WTC11 (cell line): ENCODE measurements at regions not wholly inside any gene's neighbourhood (a gene's known extent, or its start where the extent isn't known, plus 50 kb on each side); places are given as distances from the start of the nearest gene placed in this dataset.

Source experiments
- ATAC-seq: fragments of 200-7000 bp; cut with Tn5 transposase; 2 replicates; pipeline ENCODE4 v1.10.0; 2021; ENCODE audit warnings: mild to moderate bottlenecking, moderate library complexity
- CTCF ChIA-PET: fragments of 300-600 bp; sonication (Branson Sonifier 250); formaldehyde crosslinking; loops from one replicate; lab custom pipeline; 2021; ENCODE audit warnings: antibody characterized with exemption; lab: Charles Lee
- POLR2A ChIA-PET: fragments of 350-600 bp; sonication (Branson Sonifier 250); formaldehyde crosslinking; loops from one replicate; lab custom pipeline; 2021; ENCODE audit warnings: antibody characterized with exemption; lab: Charles Lee
- DNase-seq: peaks from one replicate; pipeline ENCODE4 v3.0.0; 2021; ENCODE audit warnings: low spot score
- H3K27ac Mint-ChIP-seq: 2 replicates; pipeline ENCODE4 v1.8.0; 2021; ENCODE audit warnings: mixed read lengths
- H3K27me3 Mint-ChIP-seq: 2 replicates; pipeline ENCODE4 v1.8.0; 2021; ENCODE audit warnings: low read depth, mild to moderate bottlenecking, moderate library complexity, mixed read lengths
- H3K36me3 Mint-ChIP-seq: 2 replicates; pipeline ENCODE4 v1.8.0; 2021; ENCODE audit warnings: mixed read lengths
- H3K4me1 Mint-ChIP-seq: 2 replicates; pipeline ENCODE4 v1.8.0; 2022; ENCODE audit warnings: mixed read lengths
- H3K4me3 Mint-ChIP-seq: 2 replicates; pipeline ENCODE4 v1.8.0; 2021; ENCODE audit warnings: mild to moderate bottlenecking, moderate library complexity, mixed read lengths
- H3K9me3 Mint-ChIP-seq: 2 replicates; pipeline ENCODE4 v1.8.0; 2021; ENCODE audit warnings: mixed read lengths
- ATF1 ChIP-seq: sonication (generic); formaldehyde crosslinking; IDR thresholded peaks from 2 replicates; pipeline ENCODE4 v1.8.1; 2023; ENCODE audit warnings: mild to moderate bottlenecking, moderate library complexity, missing genetic modification reagents
- CBFB ChIP-seq: sonication (generic); formaldehyde crosslinking; IDR thresholded peaks from 2 replicates; pipeline ENCODE4 v1.8.1; 2022; ENCODE audit warnings: mild to moderate bottlenecking, low read depth, missing genetic modification reagents
- EMX1 ChIP-seq: fragments of 250-450 bp; sonication (Bioruptor Pico); IDR thresholded peaks from 2 replicates; pipeline ENCODE4 v1.8.0; 2021; ENCODE audit warnings: mild to moderate bottlenecking
- ESRRA ChIP-seq: sonication (generic); formaldehyde crosslinking; IDR thresholded peaks from 2 replicates; pipeline ENCODE4 v1.8.1; 2022; ENCODE audit warnings: mild to moderate bottlenecking, missing genetic modification reagents, borderline replicate concordance
- ETV6 ChIP-seq: sonication (generic); formaldehyde crosslinking; IDR thresholded peaks from 2 replicates; pipeline ENCODE4 v1.8.1; 2022; ENCODE audit warnings: mild to moderate bottlenecking, missing genetic modification reagents
- FOXK1 ChIP-seq: sonication (generic); formaldehyde crosslinking; IDR thresholded peaks from 2 replicates; pipeline ENCODE4 v1.8.0; 2022; ENCODE audit warnings: mild to moderate bottlenecking, moderate library complexity, missing genetic modification reagents
- GTF2I ChIP-seq: fragments of 250-450 bp; sonication (Bioruptor Pico); conservative IDR thresholded peaks from 2 replicates; pipeline ENCODE4 v1.4.0; 2021; ENCODE audit warnings: mild to moderate bottlenecking
- JUN ChIP-seq: sonication (generic); formaldehyde crosslinking; IDR thresholded peaks from 2 replicates; pipeline ENCODE4 v1.8.0; 2023; ENCODE audit warnings: mild to moderate bottlenecking, missing genetic modification reagents
- KAT7 ChIP-seq: sonication (generic); formaldehyde crosslinking; IDR thresholded peaks from 2 replicates; pipeline ENCODE4 v1.8.1; 2023; ENCODE audit warnings: missing genetic modification reagents, mild to moderate bottlenecking, borderline replicate concordance
- MXD4 ChIP-seq: fragments of 250-450 bp; sonication (Bioruptor Pico); IDR thresholded peaks from 2 replicates; pipeline ENCODE4 v1.8.0; 2021; ENCODE audit warnings: mild to moderate bottlenecking, moderate library complexity, borderline replicate concordance
- MYBL2 ChIP-seq: sonication (generic); formaldehyde crosslinking; IDR thresholded peaks from 2 replicates; pipeline ENCODE4 v1.8.1; 2023; ENCODE audit warnings: mild to moderate bottlenecking, moderate library complexity, missing genetic modification reagents
- NR2C2 ChIP-seq: sonication (generic); formaldehyde crosslinking; IDR thresholded peaks from 2 replicates; pipeline ENCODE4 v1.8.0; 2022; ENCODE audit warnings: mild to moderate bottlenecking, missing genetic modification reagents
- PRRX2 ChIP-seq: fragments of 250-450 bp; sonication (Bioruptor Pico); IDR thresholded peaks from 2 replicates; pipeline ENCODE4 v1.8.0; 2021; ENCODE audit warnings: mild to moderate bottlenecking
- SMAD4 ChIP-seq: sonication (generic); formaldehyde crosslinking; IDR thresholded peaks from 2 replicates; pipeline ENCODE4 v1.8.0; 2022; ENCODE audit warnings: mild to moderate bottlenecking, missing genetic modification reagents
- ZNF121 ChIP-seq: sonication (generic); formaldehyde crosslinking; IDR thresholded peaks from 2 replicates; pipeline ENCODE4 v1.8.0; 2023; ENCODE audit warnings: missing genetic modification reagents
- ZNF219 ChIP-seq: sonication (generic); formaldehyde crosslinking; IDR thresholded peaks from 2 replicates; pipeline ENCODE4 v1.8.0; 2023; ENCODE audit warnings: missing genetic modification reagents, mild to moderate bottlenecking, borderline replicate concordance
- ZNF423 ChIP-seq: fragments of 250-450 bp; sonication (Bioruptor Pico); IDR thresholded peaks from 2 replicates; pipeline ENCODE4 v2.1.2; 2022; ENCODE audit warnings: mild to moderate bottlenecking, moderate library complexity
- TF ChIP-seq, protein P1 (sequence below): sonication (generic); formaldehyde crosslinking; IDR thresholded peaks from 2 replicates; pipeline ENCODE4 v1.8.0; 2023; ENCODE audit warnings: missing genetic modification reagents, mild to moderate bottlenecking, borderline replicate concordance
- TF ChIP-seq, protein P2 (sequence below): sonication (generic); formaldehyde crosslinking; IDR thresholded peaks from 2 replicates; pipeline ENCODE4 v1.8.1; 2022; ENCODE audit warnings: mild to moderate bottlenecking, missing genetic modification reagents, moderate library complexity, borderline replicate concordance
- TF ChIP-seq, protein P3 (sequence below): sonication (generic); formaldehyde crosslinking; IDR thresholded peaks from 2 replicates; pipeline ENCODE4 v1.8.1; 2022; ENCODE audit warnings: missing genetic modification reagents, borderline replicate concordance
- TF ChIP-seq, protein P4 (sequence below): fragments of 200-600 bp; IDR thresholded peaks from 2 replicates; pipeline ENCODE4 v1.8.0; 2022; ENCODE audit warnings: antibody characterized with exemption

DNA sequence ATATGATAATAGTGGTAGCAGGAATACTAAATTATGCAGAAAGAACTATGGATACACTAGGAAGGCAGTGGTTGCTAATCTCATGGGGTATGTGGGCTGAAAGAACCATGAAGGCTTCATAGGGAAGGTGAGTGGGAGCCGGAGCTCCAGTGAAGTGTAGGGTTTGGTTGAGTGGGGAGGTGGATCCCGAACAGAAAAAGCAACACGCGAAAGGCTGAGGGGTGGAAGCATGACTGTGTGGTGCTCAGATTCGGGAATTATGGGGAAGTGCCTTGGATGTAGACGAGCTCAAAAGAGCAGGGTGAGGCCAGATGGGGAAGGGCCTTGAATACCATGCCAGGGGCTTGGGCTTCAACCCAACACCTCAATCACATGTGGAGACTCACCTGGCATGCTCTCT lies 715.1 kb downstream of the TYW1 start:
- no peak for DNase-seq
- no peak overlapping the region for H3K4me3 Mint-ChIP-seq
- peaks cover 4% of the 10 kb centered on the region; the same call in 1 of the 2 replicates for H3K4me1 Mint-ChIP-seq
- H3K27ac Mint-ChIP-seq = no peak overlapping the region
- peaks cover 24% of the 10 kb centered on the region for H3K9me3 Mint-ChIP-seq
- H3K27me3 Mint-ChIP-seq = peaks cover 2% of the 10 kb centered on the region; the same call in 1 of the 2 replicates
- CTCF ChIA-PET = no interaction called here
- H3K36me3 Mint-ChIP-seq = peaks cover 12% of the 10 kb centered on the region
- POLR2A ChIA-PET = no interaction called here
- no peak for ATAC-seq
- TF ChIP-seq CBFB (no peak), ZNF121 (CRISPR knock-in tag) (no peak), FOXK1 (CRISPR knock-in tag) (no peak), ATF1 (CRISPR knock-in tag) (no peak), GTF2I (CRISPR knock-in tag) (no peak), KAT7 (no peak), SMAD4 (CRISPR knock-in tag) (no peak), ZNF219 (CRISPR knock-in tag) (no peak), JUN (CRISPR knock-in tag) (no peak), ESRRA (CRISPR knock-in tag) (no peak), ZNF423 (CRISPR knock-in tag) (no peak), PRRX2 (CRISPR knock-in tag) (no peak), NR2C2 (CRISPR knock-in tag) (no peak)
- TF ChIP-seq, protein P1, sequence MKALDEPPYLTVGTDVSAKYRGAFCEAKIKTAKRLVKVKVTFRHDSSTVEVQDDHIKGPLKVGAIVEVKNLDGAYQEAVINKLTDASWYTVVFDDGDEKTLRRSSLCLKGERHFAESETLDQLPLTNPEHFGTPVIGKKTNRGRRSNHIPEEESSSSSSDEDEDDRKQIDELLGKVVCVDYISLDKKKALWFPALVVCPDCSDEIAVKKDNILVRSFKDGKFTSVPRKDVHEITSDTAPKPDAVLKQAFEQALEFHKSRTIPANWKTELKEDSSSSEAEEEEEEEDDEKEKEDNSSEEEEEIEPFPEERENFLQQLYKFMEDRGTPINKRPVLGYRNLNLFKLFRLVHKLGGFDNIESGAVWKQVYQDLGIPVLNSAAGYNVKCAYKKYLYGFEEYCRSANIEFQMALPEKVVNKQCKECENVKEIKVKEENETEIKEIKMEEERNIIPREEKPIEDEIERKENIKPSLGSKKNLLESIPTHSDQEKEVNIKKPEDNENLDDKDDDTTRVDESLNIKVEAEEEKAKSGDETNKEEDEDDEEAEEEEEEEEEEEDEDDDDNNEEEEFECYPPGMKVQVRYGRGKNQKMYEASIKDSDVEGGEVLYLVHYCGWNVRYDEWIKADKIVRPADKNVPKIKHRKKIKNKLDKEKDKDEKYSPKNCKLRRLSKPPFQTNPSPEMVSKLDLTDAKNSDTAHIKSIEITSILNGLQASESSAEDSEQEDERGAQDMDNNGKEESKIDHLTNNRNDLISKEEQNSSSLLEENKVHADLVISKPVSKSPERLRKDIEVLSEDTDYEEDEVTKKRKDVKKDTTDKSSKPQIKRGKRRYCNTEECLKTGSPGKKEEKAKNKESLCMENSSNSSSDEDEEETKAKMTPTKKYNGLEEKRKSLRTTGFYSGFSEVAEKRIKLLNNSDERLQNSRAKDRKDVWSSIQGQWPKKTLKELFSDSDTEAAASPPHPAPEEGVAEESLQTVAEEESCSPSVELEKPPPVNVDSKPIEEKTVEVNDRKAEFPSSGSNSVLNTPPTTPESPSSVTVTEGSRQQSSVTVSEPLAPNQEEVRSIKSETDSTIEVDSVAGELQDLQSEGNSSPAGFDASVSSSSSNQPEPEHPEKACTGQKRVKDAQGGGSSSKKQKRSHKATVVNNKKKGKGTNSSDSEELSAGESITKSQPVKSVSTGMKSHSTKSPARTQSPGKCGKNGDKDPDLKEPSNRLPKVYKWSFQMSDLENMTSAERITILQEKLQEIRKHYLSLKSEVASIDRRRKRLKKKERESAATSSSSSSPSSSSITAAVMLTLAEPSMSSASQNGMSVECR (CRISPR knock-in tag) = no peak
- TF ChIP-seq, protein P2, sequence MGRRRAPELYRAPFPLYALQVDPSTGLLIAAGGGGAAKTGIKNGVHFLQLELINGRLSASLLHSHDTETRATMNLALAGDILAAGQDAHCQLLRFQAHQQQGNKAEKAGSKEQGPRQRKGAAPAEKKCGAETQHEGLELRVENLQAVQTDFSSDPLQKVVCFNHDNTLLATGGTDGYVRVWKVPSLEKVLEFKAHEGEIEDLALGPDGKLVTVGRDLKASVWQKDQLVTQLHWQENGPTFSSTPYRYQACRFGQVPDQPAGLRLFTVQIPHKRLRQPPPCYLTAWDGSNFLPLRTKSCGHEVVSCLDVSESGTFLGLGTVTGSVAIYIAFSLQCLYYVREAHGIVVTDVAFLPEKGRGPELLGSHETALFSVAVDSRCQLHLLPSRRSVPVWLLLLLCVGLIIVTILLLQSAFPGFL (CRISPR knock-in tag) = no peak
- TF ChIP-seq, protein P3, sequence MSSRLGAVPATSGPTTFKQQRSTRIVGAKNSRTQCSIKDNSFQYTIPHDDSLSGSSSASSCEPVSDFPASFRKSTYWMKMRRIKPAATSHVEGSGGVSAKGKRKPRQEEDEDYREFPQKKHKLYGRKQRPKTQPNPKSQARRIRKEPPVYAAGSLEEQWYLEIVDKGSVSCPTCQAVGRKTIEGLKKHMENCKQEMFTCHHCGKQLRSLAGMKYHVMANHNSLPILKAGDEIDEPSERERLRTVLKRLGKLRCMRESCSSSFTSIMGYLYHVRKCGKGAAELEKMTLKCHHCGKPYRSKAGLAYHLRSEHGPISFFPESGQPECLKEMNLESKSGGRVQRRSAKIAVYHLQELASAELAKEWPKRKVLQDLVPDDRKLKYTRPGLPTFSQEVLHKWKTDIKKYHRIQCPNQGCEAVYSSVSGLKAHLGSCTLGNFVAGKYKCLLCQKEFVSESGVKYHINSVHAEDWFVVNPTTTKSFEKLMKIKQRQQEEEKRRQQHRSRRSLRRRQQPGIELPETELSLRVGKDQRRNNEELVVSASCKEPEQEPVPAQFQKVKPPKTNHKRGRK = no peak
- TF ChIP-seq, protein P4, sequence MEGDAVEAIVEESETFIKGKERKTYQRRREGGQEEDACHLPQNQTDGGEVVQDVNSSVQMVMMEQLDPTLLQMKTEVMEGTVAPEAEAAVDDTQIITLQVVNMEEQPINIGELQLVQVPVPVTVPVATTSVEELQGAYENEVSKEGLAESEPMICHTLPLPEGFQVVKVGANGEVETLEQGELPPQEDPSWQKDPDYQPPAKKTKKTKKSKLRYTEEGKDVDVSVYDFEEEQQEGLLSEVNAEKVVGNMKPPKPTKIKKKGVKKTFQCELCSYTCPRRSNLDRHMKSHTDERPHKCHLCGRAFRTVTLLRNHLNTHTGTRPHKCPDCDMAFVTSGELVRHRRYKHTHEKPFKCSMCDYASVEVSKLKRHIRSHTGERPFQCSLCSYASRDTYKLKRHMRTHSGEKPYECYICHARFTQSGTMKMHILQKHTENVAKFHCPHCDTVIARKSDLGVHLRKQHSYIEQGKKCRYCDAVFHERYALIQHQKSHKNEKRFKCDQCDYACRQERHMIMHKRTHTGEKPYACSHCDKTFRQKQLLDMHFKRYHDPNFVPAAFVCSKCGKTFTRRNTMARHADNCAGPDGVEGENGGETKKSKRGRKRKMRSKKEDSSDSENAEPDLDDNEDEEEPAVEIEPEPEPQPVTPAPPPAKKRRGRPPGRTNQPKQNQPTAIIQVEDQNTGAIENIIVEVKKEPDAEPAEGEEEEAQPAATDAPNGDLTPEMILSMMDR = no peak

DNA sequence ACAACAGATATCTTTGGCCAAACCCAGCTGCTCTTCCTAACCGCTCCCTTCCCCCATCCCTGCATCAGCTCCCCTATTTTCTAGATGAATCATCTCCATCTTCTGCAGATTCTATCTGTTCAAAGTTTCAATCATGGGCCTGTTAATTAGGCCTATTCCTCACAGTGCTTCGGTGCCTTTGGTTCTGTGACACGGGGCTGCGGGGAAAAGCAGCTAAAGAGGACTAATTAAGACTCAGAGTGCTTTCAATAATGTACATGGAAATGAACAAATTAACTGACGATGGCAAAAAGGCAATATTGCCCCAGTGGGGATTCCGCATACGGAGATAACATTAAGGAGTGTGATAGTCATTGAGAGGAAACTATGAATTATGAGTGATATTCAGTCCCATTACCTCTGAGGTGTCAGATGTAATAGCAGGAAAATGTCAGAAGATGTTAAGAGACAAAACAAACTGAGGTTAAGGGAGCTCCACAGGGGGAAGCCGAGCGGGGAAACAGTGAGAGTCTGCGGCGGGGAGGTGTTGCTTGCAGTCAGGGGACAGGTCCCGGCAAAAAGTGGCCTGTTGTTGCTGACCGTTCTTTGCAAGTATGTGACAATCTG lies 716.9 kb downstream of the TYW1 start:
- H3K27ac Mint-ChIP-seq = no peak overlapping the region
- peaks cover 12% of the 10 kb centered on the region for H3K36me3 Mint-ChIP-seq
- no peaks in the 10 kb centered on the region for H3K27me3 Mint-ChIP-seq
- H3K4me3 Mint-ChIP-seq = no peak overlapping the region
- ATAC-seq = no peak
- peaks cover 4% of the 10 kb centered on the region; the same call in 1 of the 2 replicates for H3K4me1 Mint-ChIP-seq
- H3K9me3 Mint-ChIP-seq = peaks cover 20% of the 10 kb centered on the region
- TF ChIP-seq MXD4 (CRISPR knock-in tag) = no peak
- no peak for TF ChIP-seq ETV6 (CRISPR knock-in tag)
- TF ChIP-seq EMX1 (CRISPR knock-in tag) = no peak
- TF ChIP-seq MYBL2 (CRISPR knock-in tag) = no peak
- DNase-seq = no peak
- CTCF ChIA-PET = no interaction called here
- POLR2A ChIA-PET = no interaction called here
